ENCODE measurements at regions not wholly inside any gene's neighbourhood (a gene's known extent, or its start where the extent isn't known, plus 50 kb on each side); places are given as distances from the start of the nearest gene placed in this dataset.

DNA sequence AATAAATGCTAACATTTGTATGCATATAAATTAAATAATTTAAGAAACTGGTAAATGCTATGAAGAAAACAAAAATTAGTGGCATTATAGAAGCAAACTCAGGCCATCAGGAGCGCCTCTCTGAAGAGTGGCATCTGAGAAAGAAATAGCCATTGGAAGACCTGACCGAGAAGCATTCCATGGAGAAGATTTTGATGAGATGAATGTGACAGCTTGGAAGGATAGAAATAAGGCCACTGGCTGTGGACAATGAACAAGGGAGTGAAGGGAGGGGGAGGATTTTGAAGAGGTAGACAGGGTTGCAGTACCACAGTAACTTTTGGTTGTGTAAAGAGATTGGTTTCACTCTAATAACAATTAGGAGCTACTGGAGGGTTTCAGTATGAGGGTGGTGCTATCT lies 436.7 kb downstream of the CCSER2 start (continued):
- TF ChIP-seq REST (IDR thresholded peaks at IDR 0.05; ENCODE audit: unreplicated experiment) (no peak), EZH2 (IDR thresholded peaks at IDR 0.05; ENCODE audit: low read depth, unreplicated experiment) (no peak), ZNF114 (CRISPR knock-in tag; IDR thresholded peaks at IDR 0.05) (no peak)

DNA sequence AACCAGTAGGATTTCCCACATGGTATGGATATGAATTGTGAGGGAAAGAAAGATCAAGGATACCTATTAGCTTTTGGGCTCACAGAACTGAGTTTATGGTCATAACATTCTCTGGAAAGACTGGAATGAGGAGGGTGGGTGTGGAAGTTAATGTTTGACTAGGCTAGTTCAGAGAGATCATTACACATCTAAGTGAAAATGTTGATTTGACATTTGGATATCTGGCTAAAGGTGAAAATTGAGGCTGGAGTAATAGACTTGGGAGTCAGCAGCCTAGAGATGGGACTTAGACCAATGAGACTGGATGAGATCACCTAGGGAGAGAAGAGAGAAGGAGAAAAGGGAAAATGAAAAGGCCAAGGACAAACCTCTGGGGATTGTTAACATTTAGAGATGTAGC lies 437.3 kb downstream of the CCSER2 start:
- ATAC-seq (no peak), DNase-seq (ENCODE audit: low spot score) (no peak)
- no peaks in the 10 kb centered on the region for H3K79me2 ChIP-seq (replicated peaks; ENCODE audit: insufficient read depth)
- no peaks in the 10 kb centered on the region for H3K36me3 Mint-ChIP-seq (ENCODE audit: low read depth)
- H3K4me2 ChIP-seq, result no peak overlapping the region
- H3K27ac ChIP-seq (ENCODE audit: low read depth), result no peak overlapping the region
- no peak overlapping the region for H2AFZ ChIP-seq
- peaks cover 10% of the 10 kb centered on the region; the same call in 1 of the 2 replicates for H3K36me3 ChIP-seq (ENCODE audit: insufficient read depth)
- H3K4me1 ChIP-seq (ENCODE audit: insufficient read depth), result no peaks in the 10 kb centered on the region
- H3F3A ChIP-seq (replicated peaks; ENCODE audit: low read depth), result no peaks in the 10 kb centered on the region
- H3K9me3 Mint-ChIP-seq, result 0 out of 3 replicates have a peak, but pooled peaks cover under 1% of the 10 kb centered on the region
- TF ChIP-seq CREB1 (CRISPR knock-in tag; IDR thresholded peaks at IDR 0.05; ENCODE audit: low read depth) (no peak), EZH2phosphoT487 (IDR thresholded peaks at IDR 0.05; ENCODE audit: unreplicated experiment) (no peak), REST (IDR thresholded peaks at IDR 0.05; ENCODE audit: unreplicated experiment) (no peak)
- TF ChIP-seq, protein P1, sequence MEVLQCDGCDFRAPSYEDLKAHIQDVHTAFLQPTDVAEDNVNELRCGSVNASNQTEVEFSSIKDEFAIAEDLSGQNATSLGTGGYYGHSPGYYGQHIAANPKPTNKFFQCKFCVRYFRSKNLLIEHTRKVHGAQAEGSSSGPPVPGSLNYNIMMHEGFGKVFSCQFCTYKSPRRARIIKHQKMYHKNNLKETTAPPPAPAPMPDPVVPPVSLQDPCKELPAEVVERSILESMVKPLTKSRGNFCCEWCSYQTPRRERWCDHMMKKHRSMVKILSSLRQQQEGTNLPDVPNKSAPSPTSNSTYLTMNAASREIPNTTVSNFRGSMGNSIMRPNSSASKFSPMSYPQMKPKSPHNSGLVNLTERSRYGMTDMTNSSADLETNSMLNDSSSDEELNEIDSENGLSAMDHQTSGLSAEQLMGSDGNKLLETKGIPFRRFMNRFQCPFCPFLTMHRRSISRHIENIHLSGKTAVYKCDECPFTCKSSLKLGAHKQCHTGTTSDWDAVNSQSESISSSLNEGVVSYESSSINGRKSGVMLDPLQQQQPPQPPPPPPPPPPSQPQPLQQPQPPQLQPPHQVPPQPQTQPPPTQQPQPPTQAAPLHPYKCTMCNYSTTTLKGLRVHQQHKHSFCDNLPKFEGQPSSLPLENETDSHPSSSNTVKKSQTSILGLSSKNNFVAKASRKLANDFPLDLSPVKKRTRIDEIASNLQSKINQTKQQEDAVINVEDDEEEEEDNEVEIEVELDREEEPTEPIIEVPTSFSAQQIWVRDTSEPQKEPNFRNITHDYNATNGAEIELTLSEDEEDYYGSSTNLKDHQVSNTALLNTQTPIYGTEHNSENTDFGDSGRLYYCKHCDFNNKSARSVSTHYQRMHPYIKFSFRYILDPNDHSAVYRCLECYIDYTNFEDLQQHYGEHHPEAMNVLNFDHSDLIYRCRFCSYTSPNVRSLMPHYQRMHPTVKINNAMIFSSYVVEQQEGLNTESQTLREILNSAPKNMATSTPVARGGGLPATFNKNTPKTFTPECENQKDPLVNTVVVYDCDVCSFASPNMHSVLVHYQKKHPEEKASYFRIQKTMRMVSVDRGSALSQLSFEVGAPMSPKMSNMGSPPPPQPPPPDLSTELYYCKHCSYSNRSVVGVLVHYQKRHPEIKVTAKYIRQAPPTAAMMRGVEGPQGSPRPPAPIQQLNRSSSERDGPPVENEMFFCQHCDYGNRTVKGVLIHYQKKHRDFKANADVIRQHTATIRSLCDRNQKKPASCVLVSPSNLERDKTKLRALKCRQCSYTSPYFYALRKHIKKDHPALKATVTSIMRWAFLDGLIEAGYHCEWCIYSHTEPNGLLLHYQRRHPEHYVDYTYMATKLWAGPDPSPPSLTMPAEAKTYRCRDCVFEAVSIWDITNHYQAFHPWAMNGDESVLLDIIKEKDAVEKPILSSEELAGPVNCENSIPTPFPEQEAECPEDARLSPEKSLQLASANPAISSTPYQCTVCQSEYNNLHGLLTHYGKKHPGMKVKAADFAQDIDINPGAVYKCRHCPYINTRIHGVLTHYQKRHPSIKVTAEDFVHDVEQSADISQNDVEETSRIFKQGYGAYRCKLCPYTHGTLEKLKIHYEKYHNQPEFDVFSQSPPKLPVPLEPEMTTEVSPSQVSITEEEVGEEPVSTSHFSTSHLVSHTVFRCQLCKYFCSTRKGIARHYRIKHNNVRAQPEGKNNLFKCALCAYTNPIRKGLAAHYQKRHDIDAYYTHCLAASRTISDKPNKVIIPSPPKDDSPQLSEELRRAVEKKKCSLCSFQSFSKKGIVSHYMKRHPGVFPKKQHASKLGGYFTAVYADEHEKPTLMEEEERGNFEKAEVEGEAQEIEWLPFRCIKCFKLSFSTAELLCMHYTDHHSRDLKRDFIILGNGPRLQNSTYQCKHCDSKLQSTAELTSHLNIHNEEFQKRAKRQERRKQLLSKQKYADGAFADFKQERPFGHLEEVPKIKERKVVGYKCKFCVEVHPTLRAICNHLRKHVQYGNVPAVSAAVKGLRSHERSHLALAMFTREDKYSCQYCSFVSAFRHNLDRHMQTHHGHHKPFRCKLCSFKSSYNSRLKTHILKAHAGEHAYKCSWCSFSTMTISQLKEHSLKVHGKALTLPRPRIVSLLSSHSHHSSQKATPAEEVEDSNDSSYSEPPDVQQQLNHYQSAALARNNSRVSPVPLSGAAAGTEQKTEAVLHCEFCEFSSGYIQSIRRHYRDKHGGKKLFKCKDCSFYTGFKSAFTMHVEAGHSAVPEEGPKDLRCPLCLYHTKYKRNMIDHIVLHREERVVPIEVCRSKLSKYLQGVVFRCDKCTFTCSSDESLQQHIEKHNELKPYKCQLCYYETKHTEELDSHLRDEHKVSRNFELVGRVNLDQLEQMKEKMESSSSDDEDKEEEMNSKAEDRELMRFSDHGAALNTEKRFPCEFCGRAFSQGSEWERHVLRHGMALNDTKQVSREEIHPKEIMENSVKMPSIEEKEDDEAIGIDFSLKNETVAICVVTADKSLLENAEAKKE (CRISPR knock-in tag; IDR thresholded peaks at IDR 0.05), result no peak
- H3K4me3 Mint-ChIP-seq, result no peak overlapping the region
- H3K4me1 Mint-ChIP-seq, result peaks cover 10% of the 10 kb centered on the region; the same call in 2 of the 3 replicates
- H3K27ac Mint-ChIP-seq, result no peak overlapping the region
- no peaks in the 10 kb centered on the region for H3K27me3 ChIP-seq (ENCODE audit: insufficient read depth)
- H3K4me3 ChIP-seq, result no peak overlapping the region
- no peaks in the 10 kb centered on the region; the same call in 1 of the 2 replicates for H3K9me2 ChIP-seq (ENCODE audit: insufficient read depth)
- H4K20me1 ChIP-seq (replicated peaks; ENCODE audit: insufficient read depth), result no peaks in the 10 kb centered on the region
- H3K27me3 Mint-ChIP-seq (ENCODE audit: insufficient read depth, low read depth, poor library complexity), result peaks cover 2% of the 10 kb centered on the region

Measured in GM23338 (cell line).